MV-4-11 (cell line): ENCODE measurements at regions not wholly inside any gene's neighbourhood (a gene's known extent, or its start where the extent isn't known, plus 50 kb on each side); places are given as distances from the start of the nearest gene placed in this dataset.
"Not testable (repeated sequence)": the region's sequence is repeated elsewhere in the genome, so short reads cannot be mapped to it uniquely, and the experiment has no call there.

Experiments
- DNase-seq: peaks from one replicate; lab custom pipeline; 2025; lab: John Stamatoyannopoulos, UW

DNA sequence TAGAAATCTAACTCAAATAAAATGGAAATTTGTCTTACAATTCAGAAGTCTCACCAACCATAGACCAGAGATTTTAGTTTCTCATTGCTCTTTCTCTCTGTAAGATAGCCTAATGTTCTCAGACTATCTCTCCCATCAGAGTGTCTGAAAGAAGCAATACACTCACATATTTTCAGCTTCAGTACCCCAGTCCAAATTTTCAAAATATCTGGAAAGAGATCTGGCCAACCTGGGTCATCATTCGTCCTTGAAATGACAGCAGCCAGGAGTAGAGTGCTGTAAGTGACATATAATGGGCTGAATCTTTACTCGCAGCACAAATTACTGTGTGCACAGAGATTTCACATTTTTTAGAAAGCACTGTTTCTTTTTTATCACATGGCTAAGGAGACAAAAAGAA, 313.3 kb upstream of the PRR16 start:
- DNase-seq, result no peak

- DNase-seq, result no peak
These were observed 312.9 kb upstream of the PRR16 start for GRCh38 chr5:120151181-120151580.

DNA sequence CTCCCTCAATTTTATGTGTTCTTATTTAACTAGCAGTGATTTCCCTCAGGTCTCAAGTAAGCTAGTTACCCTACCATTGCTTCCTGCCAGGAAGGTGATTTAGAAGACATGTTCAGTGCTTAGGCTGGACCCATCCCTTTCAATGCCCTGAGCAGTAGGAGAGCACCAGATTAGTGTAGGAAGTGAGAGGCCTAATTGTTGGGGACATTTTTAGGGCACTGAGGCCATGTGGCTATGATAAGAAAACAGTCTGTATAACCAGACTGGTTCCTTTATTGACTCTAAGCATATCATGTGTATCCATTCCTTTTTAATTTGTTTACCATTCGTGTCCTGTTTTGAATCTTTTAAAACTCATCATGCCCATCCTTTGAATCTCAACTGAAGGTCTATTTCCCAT, 312.3 kb upstream of the PRR16 start:
- no peak for DNase-seq

GRCh38 chr5:120152472-120152871, 311.6 kb upstream of the PRR16 start:
- DNase-seq, result peak; percentile 73

GRCh38 chr5:120152931-120153330, 311.2 kb upstream of the PRR16 start:
- no peak for DNase-seq

DNA sequence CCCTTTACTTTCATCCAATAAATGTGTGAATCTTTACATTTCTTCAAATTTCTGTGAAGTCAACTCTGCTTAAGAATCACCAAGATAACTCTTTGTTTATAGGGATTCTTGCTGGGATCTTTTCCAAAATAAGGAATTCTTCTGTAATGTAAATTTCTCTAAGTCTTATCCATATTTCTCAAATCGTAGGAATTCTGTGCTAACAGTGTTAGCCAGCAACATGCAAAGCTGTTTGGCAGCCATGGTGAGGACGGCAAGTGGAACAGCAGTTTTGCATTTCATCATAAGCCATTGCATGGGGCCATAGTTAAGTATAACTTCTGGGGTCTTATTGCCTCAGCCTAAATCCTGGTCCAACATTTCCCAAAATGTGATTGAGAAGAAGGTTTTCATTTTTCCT, 310.5 kb upstream of the PRR16 start:
- DNase-seq, result no peak

- peak; percentile 83 for DNase-seq
These were observed 308.2 kb upstream of the PRR16 start for GRCh38 chr5:120155873-120156272.

- DNase-seq, result no peak
These were observed 305.9 kb upstream of the PRR16 start for GRCh38 chr5:120158211-120158610.

DNA sequence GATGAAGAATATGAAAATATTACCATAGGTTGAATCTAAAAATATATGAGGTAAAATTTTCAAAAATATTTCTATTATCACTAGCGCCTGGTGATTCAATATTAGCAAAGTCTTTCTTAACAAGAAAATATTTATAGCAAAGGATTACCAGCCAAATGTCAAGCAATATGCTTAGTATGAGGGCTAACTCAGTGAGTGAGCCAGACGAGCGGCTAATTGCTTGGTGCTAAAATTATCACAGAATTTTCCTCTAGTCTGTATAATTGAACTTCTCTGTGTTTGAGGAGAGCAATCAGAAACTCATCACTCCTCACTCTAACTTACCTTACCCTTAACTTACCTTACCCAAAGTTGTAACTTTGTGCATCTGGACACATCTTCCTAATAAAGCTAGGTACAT, 304.9 kb upstream of the PRR16 start:
- no peak for DNase-seq

DNA sequence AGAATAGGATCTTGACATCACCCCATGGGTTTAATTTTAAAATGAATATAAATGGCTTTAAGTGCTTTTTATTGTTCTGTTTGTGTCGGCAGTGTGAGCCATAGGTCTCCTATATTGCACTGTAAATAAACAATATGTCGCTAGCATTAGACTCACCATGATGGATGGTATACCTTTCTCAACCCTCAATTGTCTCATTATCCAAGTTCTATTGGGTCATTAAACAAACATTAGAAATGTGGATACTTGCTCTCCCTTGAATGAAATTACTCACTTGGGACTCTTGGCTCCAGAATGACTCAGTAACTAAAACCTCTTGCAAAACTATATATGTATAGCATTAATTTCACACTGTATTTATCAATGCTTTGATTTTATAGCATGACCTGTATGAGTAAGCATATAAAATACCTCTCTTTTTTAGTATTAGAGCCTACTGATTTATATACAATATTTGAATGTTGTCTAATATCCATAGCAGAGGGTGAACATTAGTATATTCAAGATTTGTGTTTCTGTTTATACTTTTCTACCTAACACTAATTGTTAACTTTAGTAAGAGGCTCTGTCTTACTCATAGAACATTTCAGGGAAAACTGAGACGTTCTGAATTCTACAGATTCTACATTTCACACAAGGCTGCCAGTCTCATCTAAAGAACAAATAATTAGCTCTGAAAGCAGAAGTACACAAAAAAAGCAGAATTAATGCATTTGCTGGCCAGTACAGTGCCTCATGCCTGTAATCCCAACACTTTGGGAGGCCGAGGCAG, 303.8 kb upstream of the PRR16 start:
- DNase-seq, result no peak

GRCh38 chr5:120162321-120162720, 301.8 kb upstream of the PRR16 start:
- no peak for DNase-seq

- DNase-seq, result no peak
These were observed 300.1 kb upstream of the PRR16 start for GRCh38 chr5:120164037-120164436.

DNA sequence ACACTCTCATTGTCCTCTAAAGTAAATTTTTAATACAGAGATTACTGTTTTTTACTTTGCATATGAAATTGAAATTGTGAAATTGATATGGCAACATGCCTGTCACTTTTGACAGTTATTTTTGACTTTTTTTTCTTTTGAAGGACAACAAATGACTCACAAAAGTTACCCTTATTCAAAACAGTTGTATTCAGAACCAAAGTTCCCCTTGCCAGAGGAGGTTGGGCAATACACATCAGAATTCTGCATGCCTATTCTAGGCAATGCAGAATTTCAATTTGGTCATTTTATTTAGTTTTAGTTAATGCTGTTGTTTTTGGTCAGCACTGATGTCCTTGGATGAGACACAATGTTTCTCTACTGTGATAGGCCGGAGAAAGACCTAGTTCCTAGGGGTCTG, 299.1 kb upstream of the PRR16 start:
- no peak for DNase-seq

GRCh38 chr5:120173125-120173524, 291.0 kb upstream of the PRR16 start:
- no peak for DNase-seq

DNA sequence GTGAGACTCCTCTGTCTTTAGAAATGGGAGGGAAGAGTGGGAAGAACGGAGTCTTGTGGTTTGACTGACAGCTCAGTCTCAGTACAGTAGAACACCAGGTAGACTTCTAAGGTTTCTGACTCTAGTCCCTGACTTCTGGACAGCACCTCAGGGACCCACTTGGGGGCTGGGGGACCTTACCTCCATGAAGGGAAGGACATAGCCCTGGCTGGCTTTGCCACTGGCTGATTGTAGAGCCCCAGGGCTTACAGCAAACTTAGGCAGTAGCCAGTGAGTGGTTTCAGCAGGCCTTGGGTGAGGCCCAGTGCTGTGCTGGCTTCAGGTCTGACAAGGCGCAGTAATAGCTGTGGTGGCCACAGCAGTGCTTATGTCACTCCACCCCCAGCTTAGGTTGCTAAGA, 290.0 kb upstream of the PRR16 start:
- DNase-seq, result no peak

- not testable (repeated sequence) for DNase-seq
These were observed 282.9 kb upstream of the PRR16 start for GRCh38 chr5:120181238-120181637.

- not testable (repeated sequence) for DNase-seq
These were observed 269.4 kb upstream of the PRR16 start for GRCh38 chr5:120194650-120195049.

GRCh38 chr5:120199559-120199958, 264.5 kb upstream of the PRR16 start:
- no peak for DNase-seq

DNA sequence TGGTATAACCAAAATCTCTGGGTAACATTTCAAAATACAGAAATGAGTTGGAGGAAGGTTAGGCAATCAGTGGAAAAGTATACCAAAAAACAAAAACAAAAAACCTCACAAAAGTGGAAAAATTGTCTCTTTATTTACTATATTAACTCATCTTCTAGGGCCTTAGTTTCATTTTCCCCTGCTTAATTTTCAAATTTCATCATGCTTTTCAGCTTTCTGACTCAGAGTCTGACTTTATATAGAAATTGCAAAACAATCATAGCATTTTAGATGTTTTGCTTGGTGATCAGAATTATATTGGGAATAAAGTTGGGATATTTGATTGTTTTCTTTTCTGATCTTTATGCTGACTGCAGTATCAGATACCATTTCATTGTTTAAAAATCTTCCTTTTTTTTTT, 257.0 kb upstream of the PRR16 start:
- peak; percentile 26 for DNase-seq

DNA sequence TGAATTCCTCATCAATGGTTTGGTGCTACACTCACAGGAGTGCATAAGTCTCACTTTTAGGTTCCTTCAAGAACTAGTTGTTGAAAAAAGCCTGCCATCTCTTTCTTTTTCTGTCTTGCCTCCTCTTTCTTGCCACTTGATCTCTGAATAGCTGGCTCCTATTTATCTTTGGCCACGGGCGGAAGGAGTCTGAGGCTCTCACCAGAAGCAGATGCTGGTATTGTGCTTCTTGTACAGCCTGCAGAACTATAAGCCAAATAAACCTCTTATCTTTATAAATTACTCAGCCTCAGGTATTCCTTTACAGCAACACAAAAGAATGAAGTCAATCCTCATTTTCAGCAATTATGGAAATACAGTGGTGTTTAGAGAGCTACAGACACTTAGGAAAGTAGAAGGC, 247.1 kb upstream of the PRR16 start:
- no peak for DNase-seq

DNA sequence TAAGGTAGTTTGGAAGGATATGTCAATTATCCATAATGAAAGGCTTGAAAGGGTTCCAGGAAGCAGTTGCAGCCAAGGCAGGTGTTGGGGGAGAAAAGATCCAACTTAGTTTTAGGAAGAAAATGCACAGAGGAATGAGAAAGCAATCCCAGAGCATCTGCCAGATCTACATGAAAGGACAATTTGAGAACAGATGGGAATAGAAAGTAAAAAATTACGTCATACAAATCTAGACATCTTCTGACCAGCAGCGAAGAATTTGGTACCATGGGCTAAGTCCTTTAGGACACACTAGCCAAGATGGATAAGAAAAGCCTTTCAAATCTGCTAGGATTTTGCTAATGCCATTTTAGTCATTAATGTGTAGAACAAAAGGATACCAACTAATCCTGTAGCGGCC, 244.1 kb upstream of the PRR16 start:
- DNase-seq, result no peak

DNA sequence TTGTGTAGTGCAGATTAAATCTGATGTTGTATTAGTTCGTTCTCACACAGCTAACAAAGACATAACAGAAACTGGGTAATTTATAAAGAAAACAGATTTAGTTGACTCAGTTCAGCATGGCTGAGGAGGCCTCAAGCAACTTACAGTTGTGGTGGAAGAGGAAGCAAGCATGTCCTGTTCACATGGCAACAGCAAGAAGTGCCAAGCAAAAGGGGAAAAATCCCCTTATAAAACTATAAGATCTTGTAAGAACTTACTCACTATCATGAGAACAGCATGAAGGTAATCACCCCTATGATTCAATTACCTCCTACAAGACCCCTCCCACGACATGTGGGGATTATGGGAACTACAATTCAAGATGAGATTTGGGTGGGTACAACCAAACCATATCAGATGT, 238.6 kb upstream of the PRR16 start:
- no peak for DNase-seq

DNA sequence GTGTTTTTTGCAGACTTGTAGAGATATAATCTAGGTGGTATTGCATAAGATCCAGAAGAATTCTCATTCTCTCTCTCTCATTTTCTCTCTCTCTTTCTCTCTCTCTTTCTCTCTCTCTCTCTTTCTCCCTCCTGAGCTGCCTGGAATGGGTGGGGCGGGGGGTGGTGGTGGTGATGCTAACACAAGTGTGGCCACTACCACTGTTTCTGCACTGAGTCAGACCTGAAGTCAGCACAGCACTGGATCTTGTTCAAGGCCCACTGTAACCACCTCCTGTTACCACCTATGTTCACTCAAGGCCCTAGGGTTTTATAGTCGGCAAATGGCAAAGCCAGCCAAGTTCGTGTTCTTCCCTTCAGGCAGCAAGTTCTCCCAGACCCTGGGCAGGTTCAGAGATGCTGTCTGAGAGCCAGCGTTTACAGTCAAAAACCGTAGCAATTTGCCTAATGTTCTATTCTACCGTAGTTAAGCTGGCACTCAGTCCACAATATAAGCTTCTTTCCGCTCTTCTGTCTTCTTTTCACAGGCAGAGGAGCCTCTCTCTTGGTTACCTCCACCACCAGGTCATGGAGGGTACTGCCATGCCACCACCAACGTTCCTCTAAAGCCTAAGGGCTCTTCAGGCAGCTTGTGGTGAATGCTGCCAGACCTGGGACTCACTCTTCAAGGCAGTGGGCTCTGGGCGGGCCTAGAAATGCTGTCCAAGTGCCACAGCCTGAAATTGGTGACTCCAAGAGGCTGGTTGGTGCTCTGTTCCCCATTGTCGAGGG, 235.7 kb upstream of the PRR16 start:
- DNase-seq, result no peak

- no peak for DNase-seq
These were observed 235.1 kb upstream of the PRR16 start for GRCh38 chr5:120229036-120229435.
